HG03103 (cell line): ENCODE measurements at regions not wholly inside any gene's neighbourhood (a gene's known extent, or its start where the extent isn't known, plus 50 kb on each side); places are given as distances from the start of the nearest gene placed in this dataset.

ENCODE experiments used
- ATAC-seq: cut with Tn5 transposase; IDR thresholded peaks from one replicate; pipeline ENCODE4 v1.9.1; 2021; ENCODE audit warnings: low read depth; ENCODE audit not compliant: unreplicated experiment

GRCh38 chrY:8652445-8652844, 684.8 kb upstream of the TSPY4 start:
- no peak for ATAC-seq

GRCh38 chrY:8655017-8655416, 682.2 kb upstream of the TSPY4 start:
- ATAC-seq: no peak

- no peak for ATAC-seq
Observed at GRCh38 chrY:8656101-8656500, 681.2 kb upstream of the TSPY4 start.

- no peak for ATAC-seq
Observed at GRCh38 chrY:8656515-8656914, 680.7 kb upstream of the TSPY4 start.

GRCh38 chrY:8659721-8660120, 677.5 kb upstream of the TSPY4 start:
- no peak for ATAC-seq

GRCh38 chrY:8673896-8674295, 663.4 kb upstream of the TSPY4 start:
- ATAC-seq: no peak

GRCh38 chrY:8677336-8677935, 659.8 kb upstream of the TSPY4 start:
- ATAC-seq: no peak

- ATAC-seq: no peak
Observed at GRCh38 chrY:8687154-8687553, 650.1 kb upstream of the TSPY4 start.

- no peak for ATAC-seq
Observed at GRCh38 chrY:8690901-8691685, 646.2 kb upstream of the TSPY4 start.

GRCh38 chrY:8698571-8698970, 638.7 kb upstream of the TSPY4 start:
- no peak for ATAC-seq

GRCh38 chrY:8705636-8706300, 631.5 kb upstream of the TSPY4 start:
- no peak for ATAC-seq

GRCh38 chrY:8712296-8712695, 625.0 kb upstream of the TSPY4 start:
- ATAC-seq: no peak

GRCh38 chrY:8715226-8715625, 622.0 kb upstream of the TSPY4 start:
- ATAC-seq: no peak

- ATAC-seq: no peak
Observed at GRCh38 chrY:8726616-8727015, 610.6 kb upstream of the TSPY4 start.

- no peak for ATAC-seq
Observed at GRCh38 chrY:8729971-8730370, 607.3 kb upstream of the TSPY4 start.

- no peak for ATAC-seq
Observed at GRCh38 chrY:8741343-8742069, 595.8 kb upstream of the TSPY4 start.

GRCh38 chrY:8764184-8764583, 573.1 kb upstream of the TSPY4 start:
- no peak for ATAC-seq

GRCh38 chrY:8781184-8781890, 555.9 kb upstream of the TSPY4 start:
- ATAC-seq: no peak

GRCh38 chrY:8794561-8794960, 542.7 kb upstream of the TSPY4 start:
- no peak for ATAC-seq

GRCh38 chrY:8804317-8804716, 532.9 kb upstream of the TSPY4 start:
- ATAC-seq: no peak
